Activated T-cell treated with anti-CD3 and anti-CD28 coated beads, Interleukin-2, amount 50 U/mL, for 72 hours (primary cell): ENCODE measurements at regions not wholly inside any gene's neighbourhood (a gene's known extent, or its start where the extent isn't known, plus 50 kb on each side); places are given as distances from the start of the nearest gene placed in this dataset.

ENCODE experiments used
- ATAC-seq, 2 donors: fragments of 150-1000 bp; cut with Tn5 transposase; replicated peaks in 1 of 2; 2 replicates each; pipeline ENCODE4 v1.10.0; 2021; ENCODE audit warnings: moderate library complexity in 2 of 2, mild to moderate bottlenecking in 1 of 2
- DNase-seq, 2 donors: peaks; one replicate each; pipeline ENCODE4 v3.0.0; 2021 to 2022; ENCODE audit warnings: mixed read lengths in 1 of 2
- H3K27ac Mint-ChIP-seq: one replicate; pipeline ENCODE4 v1.8.0; 2022; ENCODE audit warnings: mild to moderate bottlenecking, moderate library complexity, mixed read lengths
- H3K27me3 Mint-ChIP-seq: one replicate; pipeline ENCODE4 v1.8.0; 2022; ENCODE audit warnings: low read depth, mixed read lengths
- H3K36me3 Mint-ChIP-seq, 2 donors: one replicate each; pipeline ENCODE4 v1.8.0; 2022; ENCODE audit warnings: mixed read lengths in 2 of 2, mild to moderate bottlenecking in 1 of 2; ENCODE audit not compliant: insufficient read depth in 2 of 2
- H3K4me1 Mint-ChIP-seq: one replicate; pipeline ENCODE4 v1.8.0; 2022; ENCODE audit warnings: low read depth, mixed read lengths
- H3K4me3 Mint-ChIP-seq, 2 donors: one replicate each; pipeline ENCODE4 v1.8.0; 2022; ENCODE audit warnings: mild to moderate bottlenecking in 2 of 2, mixed read lengths in 2 of 2, moderate library complexity in 2 of 2
- H3K9me3 Mint-ChIP-seq, 2 donors: one replicate each; pipeline ENCODE4 v1.8.0; 2022; ENCODE audit warnings: mixed read lengths in 2 of 2

DNA sequence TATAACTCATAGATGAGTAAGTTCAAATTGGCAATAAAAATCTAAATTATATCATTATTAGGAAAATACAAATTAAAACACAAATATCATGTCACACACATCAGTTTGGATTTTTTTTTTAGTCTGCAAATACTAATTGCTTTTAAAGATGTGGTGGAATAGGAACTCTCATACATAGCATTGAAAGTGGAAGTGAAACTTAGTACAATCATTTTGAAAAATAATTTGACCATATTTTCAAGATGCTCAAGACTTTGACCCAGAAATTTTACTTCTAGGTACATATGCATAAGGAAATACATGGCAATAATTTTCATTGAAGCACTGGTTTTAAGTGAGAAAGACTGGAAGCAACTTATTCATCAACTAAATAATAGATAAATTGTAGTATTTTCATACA lies 147.5 kb upstream of the SMIM31 start:
- ATAC-seq = no peak
- H3K9me3 Mint-ChIP-seq = peaks cover 0 to 6% of the 10 kb centered on the region in 2 donors

DNA sequence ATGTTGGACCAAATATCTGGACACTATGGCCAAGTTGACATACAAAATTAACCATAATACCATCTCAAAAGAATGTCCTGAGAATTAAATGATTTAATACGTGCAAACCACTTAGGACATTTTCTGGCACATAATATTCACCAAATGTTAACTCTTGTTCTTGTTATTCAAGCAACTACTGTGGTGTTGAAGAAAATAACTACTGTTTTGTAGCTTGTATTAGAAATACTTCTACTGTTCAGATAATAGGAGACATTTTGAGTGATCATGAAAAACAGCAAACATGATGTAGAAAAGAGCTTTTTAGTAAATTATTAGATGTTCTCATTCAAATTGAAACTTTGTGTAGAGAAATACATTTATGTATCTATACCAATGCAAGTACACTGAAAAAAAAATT lies 140.7 kb upstream of the SMIM31 start:
- H3K27me3 Mint-ChIP-seq = no peaks in the 10 kb centered on the region
- H3K27ac Mint-ChIP-seq = no peak overlapping the region
- peaks cover 0 to 4% of the 10 kb centered on the region in 2 donors for H3K9me3 Mint-ChIP-seq
- no peak overlapping the region for H3K4me3 Mint-ChIP-seq
- H3K36me3 Mint-ChIP-seq = peaks cover 0 to 2% of the 10 kb centered on the region in 2 donors
- ATAC-seq = no peak
- no peak for DNase-seq
- H3K4me1 Mint-ChIP-seq = no peaks in the 10 kb centered on the region

More for the DNA sequence above, 147.5 kb upstream of the SMIM31 start:
- Mint-ChIP-seq H3K4me3 (no peak overlapping the region), H3K27ac (no peak overlapping the region), H3K4me1 (no peaks in the 10 kb centered on the region), H3K36me3 (peaks cover 1 to 2% of the 10 kb centered on the region in 2 donors), H3K27me3 (no peaks in the 10 kb centered on the region)
- DNase-seq = no peak

DNA sequence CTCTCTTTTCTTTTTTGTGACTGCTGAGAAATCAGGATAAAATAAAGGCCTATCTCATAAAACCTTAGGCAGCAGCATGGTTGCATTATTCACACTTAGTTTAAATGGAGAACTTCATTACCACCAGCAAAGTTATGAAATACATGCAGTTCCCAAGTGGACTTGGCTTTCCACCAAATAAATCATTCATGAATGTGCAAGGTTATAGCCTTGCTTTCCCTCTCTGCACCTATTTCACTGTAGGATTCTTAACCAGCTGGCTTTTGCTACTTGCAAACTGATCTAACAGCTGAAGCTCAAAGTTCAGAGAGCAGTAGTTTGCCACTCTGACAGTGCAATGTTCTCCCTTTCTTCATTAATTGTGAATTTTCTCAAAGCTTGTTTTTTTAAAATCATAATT lies 140.1 kb upstream of the SMIM31 start:
- Mint-ChIP-seq H3K27me3 (no peaks in the 10 kb centered on the region), H3K4me3 (no peak overlapping the region), H3K27ac (no peak overlapping the region), H3K36me3 (peaks cover 0 to 2% of the 10 kb centered on the region in 2 donors), H3K9me3 (peaks cover 0 to 4% of the 10 kb centered on the region in 2 donors), H3K4me1 (no peaks in the 10 kb centered on the region)
- ATAC-seq = no peak
- DNase-seq = no peak

DNA sequence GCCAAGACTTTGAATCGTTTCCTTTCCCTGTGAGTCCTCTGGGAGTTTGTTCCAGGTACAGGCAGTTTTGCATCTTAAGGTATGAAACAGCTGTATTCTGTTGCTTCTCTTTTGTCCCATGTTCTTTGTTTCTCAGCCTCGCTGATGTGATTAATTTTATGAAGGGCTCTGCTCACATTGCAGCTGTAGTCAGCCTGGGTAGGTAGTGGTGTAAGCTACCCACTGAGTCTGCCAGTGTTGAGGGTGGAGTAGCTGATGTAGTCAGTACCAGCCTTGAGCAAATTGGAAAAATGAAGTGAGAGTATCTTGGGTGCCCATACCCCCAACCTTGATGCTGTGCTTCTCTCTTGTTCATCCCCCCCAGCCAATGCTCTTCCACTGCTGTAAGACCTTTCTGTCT lies 139.6 kb upstream of the SMIM31 start:
- no peak overlapping the region for H3K27ac Mint-ChIP-seq
- peaks cover 0 to 2% of the 10 kb centered on the region in 2 donors for H3K36me3 Mint-ChIP-seq
- no peak for ATAC-seq
- DNase-seq = no peak
- no peaks in the 10 kb centered on the region for H3K27me3 Mint-ChIP-seq
- peaks cover 0 to 4% of the 10 kb centered on the region in 2 donors for H3K9me3 Mint-ChIP-seq
- no peaks in the 10 kb centered on the region for H3K4me1 Mint-ChIP-seq
- no peak overlapping the region for H3K4me3 Mint-ChIP-seq

DNA sequence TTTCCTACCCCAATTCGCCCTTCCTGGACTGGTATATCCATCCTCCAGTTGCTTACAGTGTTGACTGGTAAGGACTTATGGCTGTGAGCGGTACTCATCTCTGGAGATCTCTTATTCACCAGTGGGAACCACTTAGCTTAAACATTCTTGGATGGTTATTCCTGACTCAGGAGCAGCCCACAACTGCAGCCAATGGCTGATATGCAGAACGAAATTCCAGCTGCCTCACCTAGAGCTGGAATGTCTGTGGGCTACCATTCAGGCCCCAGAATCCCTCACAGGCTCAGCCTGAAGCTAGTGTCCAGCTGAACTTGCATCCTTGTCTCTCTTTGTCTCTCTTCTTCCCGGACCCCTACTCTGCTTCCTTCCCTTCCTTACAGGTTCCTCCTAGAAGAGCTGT lies 138.9 kb upstream of the SMIM31 start:
- H3K4me3 Mint-ChIP-seq = no peak overlapping the region

DNA sequence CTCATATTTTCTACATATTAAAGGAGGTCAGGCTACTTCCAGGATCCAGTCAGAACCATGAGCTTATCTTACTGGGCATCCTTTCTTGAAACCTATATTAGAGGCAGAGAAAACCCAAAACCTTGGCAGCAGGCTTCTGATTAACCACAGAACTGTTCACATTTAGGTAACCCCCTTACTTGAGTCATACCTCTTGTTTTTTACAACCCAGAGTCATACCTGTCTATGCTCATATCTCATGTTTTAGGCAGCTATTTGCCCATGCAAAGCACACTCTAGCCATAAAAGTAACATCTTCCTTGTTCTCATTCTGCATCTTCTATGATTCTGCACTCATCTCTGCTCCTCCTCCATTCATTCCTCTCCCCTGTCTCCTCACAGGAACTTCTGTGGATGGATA lies 138.0 kb upstream of the SMIM31 start:
- Mint-ChIP-seq H3K9me3 (no peaks in the 10 kb centered on the region), H3K4me1 (no peaks in the 10 kb centered on the region), H3K36me3 (no peaks in the 10 kb centered on the region), H3K27me3 (no peaks in the 10 kb centered on the region), H3K4me3 (no peak overlapping the region), H3K27ac (no peak overlapping the region)
- ATAC-seq (no peak), DNase-seq (no peak)

More for the DNA sequence above, 138.9 kb upstream of the SMIM31 start:
- Mint-ChIP-seq H3K27ac (no peak overlapping the region), H3K27me3 (no peaks in the 10 kb centered on the region), H3K9me3 (peaks cover 0 to 4% of the 10 kb centered on the region in 2 donors), H3K36me3 (peaks cover 0 to 2% of the 10 kb centered on the region in 2 donors), H3K4me1 (no peaks in the 10 kb centered on the region)
- ATAC-seq = no peak
- no peak for DNase-seq

DNA sequence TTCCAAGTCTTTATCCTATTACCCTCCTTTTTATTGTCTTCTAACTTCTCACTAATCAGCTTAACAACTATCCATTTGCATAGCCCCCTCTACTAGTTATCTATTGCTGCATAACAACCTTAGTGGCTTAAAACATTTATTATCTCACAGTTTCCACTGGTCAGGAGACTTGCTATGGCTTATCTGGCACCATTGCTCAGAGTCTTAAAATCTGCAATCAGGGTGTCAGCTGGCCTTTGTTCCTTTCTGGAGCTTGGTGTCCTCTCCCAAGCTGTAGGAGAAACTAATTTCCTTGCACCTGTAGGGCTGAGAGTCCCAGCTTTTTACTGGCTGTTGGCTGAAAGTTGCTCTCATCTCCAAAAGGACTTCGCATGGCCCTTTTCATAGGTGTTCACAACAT lies 137.0 kb upstream of the SMIM31 start:
- no peak overlapping the region for H3K4me3 Mint-ChIP-seq
- ATAC-seq (no peak), DNase-seq (no peak)
- H3K4me1 Mint-ChIP-seq = no peaks in the 10 kb centered on the region
- no peak overlapping the region for H3K27ac Mint-ChIP-seq
- no peaks in the 10 kb centered on the region for H3K36me3 Mint-ChIP-seq
- H3K27me3 Mint-ChIP-seq = no peaks in the 10 kb centered on the region
- H3K9me3 Mint-ChIP-seq = no peaks in the 10 kb centered on the region

DNA sequence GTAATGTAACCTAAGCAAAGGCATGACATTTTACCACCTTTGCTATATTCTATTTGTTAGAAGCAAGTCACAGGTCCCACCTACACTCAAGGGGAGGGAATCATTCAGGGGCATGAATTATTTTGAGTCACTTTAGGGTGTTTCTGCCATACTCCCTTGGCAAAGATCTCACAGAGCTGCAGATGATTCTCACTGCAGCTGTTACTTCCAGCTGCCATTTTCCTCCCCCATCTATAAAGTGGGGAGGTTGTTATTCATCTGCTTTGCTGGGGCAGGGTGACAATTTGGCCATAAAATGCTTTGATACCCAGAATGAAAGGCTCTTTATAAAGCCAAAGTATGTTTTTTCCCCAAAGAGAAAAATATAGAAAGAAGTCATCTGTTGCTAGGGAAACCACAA lies 136.5 kb upstream of the SMIM31 start:
- no peaks in the 10 kb centered on the region for H3K27me3 Mint-ChIP-seq
- no peak for DNase-seq
- no peaks in the 10 kb centered on the region for H3K36me3 Mint-ChIP-seq
- H3K4me3 Mint-ChIP-seq = no peak overlapping the region
- no peak for ATAC-seq
- no peaks in the 10 kb centered on the region for H3K9me3 Mint-ChIP-seq
- no peak overlapping the region for H3K27ac Mint-ChIP-seq
- H3K4me1 Mint-ChIP-seq = no peaks in the 10 kb centered on the region

DNA sequence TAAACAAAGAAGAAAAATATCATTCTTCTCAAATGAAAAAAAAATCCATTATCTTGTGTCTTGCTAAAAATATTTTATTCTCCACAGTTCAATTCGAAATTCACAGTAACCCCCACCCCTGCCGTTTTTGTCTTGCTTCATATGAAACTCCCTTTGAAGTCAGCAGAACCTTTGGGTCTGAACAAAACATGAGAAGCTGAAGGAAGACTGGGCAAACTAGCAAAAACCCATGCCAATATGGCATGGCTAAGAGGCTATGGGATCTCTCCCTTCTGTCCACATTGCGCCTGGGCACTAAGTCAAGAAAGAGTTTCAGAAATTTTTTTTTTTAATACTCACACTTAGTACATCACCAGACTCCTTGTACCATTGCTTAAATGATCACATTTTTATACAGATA lies 136.0 kb upstream of the SMIM31 start:
- Mint-ChIP-seq H3K27me3 (no peaks in the 10 kb centered on the region), H3K4me3 (no peak overlapping the region), H3K9me3 (no peaks in the 10 kb centered on the region), H3K4me1 (no peaks in the 10 kb centered on the region), H3K36me3 (no peaks in the 10 kb centered on the region), H3K27ac (no peak overlapping the region)
- DNase-seq (no peak), ATAC-seq (no peak)

DNA sequence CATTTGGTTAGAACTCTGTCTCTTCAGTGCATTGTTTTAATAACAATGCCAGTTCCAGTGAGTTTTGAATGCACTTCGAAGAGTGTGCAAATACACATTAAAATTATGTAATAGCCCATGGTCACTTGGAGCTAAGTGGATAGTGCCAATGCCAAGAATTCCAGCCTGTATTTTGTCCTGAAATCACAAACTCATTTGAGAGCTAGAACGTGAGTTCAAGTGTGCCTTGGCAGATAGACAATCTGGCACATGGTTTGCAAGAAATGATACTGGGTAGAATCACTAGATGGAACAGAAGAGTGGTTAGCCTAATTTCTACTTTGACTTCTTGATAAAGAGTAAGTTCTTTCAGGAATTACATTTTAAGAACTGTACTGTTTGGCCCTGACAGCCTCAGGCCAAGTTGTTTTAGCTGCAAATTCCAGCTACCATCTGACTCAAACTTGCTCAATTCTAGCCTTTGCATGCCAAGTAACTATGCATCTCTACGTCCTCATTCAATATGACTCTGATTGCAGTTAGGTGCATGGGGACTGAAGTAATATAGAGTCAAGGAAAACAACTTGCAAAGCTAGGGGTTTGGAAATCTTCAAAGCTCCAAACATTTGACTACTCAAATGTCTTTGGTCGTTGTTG lies 131.9 kb upstream of the SMIM31 start:
- no peak overlapping the region for H3K27ac Mint-ChIP-seq
- ATAC-seq (no peak), DNase-seq (no peak)
- no peaks in the 10 kb centered on the region for H3K27me3 Mint-ChIP-seq
- peaks cover 7 to 13% of the 10 kb centered on the region in 2 donors for H3K9me3 Mint-ChIP-seq
- no peak overlapping the region for H3K4me3 Mint-ChIP-seq
- H3K4me1 Mint-ChIP-seq = no peaks in the 10 kb centered on the region
- no peaks in the 10 kb centered on the region for H3K36me3 Mint-ChIP-seq

DNA sequence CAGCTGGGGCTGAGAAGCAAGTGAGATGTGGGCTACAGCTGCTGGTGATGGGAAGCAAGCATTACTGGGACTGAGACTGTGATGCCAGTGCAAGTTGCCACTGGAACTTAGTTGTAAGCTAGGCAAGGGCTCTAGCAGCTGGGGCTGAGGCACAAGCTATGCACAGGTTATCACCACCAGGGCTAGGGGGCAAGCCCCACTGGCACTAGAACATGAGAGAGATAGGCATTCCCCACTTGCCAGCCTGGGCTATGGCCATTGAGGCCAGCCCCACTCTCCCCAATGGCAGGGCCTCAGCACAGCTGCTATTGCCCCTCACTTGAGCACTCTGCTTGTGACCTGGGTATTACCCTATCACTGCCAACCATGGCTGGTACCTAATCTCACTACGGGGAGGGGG lies 130.8 kb upstream of the SMIM31 start:
- ATAC-seq (no peak), DNase-seq (no peak)
- no peaks in the 10 kb centered on the region for H3K4me1 Mint-ChIP-seq
- no peaks in the 10 kb centered on the region for H3K27me3 Mint-ChIP-seq
- H3K36me3 Mint-ChIP-seq = no peaks in the 10 kb centered on the region
- H3K9me3 Mint-ChIP-seq = peaks cover 7 to 16% of the 10 kb centered on the region in 2 donors
- H3K4me3 Mint-ChIP-seq = no peak overlapping the region
- H3K27ac Mint-ChIP-seq = no peak overlapping the region

DNA sequence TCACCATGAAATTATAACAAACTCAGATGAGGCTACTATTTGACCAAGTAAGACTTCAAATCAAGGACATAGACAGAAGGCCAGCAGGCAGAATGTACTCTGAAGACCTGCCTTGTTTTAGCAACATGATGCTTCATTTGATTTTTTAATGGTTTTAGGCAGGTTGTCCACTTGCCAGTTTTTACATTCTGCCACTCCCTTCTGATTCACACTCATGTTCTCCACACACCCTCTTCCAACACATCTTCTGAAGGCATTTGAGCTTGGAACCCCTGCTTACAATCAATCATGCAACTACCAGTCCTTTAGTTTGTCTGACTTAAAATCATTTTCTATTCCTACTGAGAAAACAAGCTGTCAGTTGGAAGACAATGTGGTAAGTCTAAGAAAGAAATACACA lies 114.9 kb upstream of the SMIM31 start:
- Mint-ChIP-seq H3K36me3 (no peaks in the 10 kb centered on the region), H3K4me3 (no peak overlapping the region), H3K27ac (no peak overlapping the region), H3K27me3 (no peaks in the 10 kb centered on the region), H3K4me1 (no peaks in the 10 kb centered on the region), H3K9me3 (peaks cover under 1 to 1% of the 10 kb centered on the region in 2 donors)
- ATAC-seq (no peak), DNase-seq (no peak)

DNA sequence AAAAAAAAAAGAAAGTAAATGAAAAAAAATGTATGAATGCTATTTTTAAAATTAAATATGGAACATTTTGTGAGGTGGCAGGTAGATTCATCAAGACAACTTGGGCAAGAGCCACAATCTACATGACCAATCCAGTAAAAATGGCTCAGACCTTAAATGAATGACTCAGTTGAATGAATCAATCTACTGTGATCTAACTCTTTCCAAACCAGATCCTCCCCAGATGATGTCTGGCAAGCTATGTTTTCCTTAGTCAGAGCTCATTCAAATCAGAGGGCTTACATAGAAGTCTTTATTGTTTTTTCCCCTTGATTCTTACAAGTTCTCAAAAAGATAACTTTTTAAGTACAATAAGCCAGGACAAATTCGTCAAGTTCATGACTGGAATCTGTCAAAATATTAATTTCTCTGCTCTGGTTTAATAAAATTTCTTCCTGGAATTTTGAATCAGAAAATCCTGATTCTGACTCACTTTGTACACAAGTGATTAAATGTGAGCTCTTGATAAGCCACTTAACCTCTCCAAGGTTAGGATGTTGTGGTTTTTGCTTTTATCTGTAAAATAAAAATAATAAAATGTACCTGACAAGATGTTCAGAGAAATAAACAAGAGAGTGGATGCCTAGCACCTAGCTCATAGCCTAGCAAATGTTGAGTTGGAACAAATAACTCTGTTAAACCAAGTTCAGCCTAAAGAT lies 105.6 kb upstream of the SMIM31 start:
- Mint-ChIP-seq H3K36me3 (no peaks in the 10 kb centered on the region), H3K4me3 (no peak overlapping the region), H3K4me1 (no peaks in the 10 kb centered on the region), H3K9me3 (peaks cover 3% of the 10 kb centered on the region in 2 donors), H3K27ac (no peak overlapping the region), H3K27me3 (no peaks in the 10 kb centered on the region)
- DNase-seq = no peak
- ATAC-seq = no peak

DNA sequence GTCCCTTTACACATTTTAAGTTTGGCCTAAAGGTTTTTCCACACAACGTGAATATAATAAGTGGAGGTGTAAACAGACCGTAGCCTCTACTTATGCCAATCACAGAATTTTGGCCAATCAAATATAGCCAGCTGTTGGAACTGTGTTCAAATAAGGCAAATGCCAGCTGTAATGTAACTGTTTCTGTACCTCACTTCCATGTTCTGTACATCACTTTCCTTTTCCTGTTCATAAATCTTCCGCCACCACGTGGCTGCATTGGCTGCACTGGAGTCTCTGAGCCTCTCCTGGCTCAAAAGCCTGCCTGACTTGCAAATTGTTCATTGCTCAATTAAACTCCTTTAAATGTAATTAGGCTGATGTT lies 105.1 kb upstream of the SMIM31 start:
- H3K4me1 Mint-ChIP-seq = no peaks in the 10 kb centered on the region
- H3K36me3 Mint-ChIP-seq = no peaks in the 10 kb centered on the region
- H3K4me3 Mint-ChIP-seq = no peak overlapping the region
- H3K27me3 Mint-ChIP-seq = no peaks in the 10 kb centered on the region
- ATAC-seq = no peak
- H3K27ac Mint-ChIP-seq = no peak overlapping the region
- no peak for DNase-seq
- H3K9me3 Mint-ChIP-seq = peaks cover 3% of the 10 kb centered on the region in 2 donors
